ENCODE measurements at regions not wholly inside any gene's neighbourhood (a gene's known extent, or its start where the extent isn't known, plus 50 kb on each side); places are given as distances from the start of the nearest gene placed in this dataset.

DNA sequence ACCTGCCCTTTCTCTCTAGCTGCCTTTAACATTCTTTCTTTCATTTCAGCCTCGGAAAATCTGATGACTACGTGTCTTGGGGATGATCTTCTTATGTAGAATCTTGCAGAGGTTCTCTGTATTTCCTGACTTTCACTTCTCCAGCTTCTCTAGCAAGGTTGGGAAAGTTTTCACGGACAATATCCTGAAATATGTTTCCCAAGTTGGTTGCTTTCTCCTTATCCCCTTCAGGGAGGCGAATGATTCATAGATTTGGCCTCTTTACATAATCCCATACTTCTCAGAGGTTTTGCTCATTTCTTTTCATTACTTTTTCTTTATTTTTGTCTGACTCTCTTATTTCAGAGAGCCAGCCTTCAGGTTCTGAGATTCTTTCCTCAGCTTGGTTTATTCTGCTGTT lies 62.1 kb upstream of the CCDC54 start:
- no peak for DNase-seq

DNA sequence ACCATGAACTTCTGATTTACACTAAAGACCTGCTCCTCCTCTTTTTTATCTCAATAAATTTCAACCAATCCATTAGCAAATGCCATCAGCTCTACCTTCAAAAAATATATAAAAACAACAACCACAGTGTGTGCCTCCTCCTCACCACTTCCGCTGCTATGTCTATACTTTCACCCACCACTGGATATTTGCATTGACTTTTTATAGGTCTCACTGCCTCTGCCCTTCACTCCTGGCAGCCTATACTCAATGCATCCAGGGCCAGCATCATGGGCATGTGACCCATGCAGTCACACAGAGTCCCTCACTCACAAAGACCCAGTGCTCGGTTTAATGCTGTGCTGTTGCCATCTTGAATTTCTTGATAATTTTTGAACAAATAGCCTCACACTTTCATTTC lies 53.5 kb upstream of the CCDC54 start:
- no peak for DNase-seq

DNA sequence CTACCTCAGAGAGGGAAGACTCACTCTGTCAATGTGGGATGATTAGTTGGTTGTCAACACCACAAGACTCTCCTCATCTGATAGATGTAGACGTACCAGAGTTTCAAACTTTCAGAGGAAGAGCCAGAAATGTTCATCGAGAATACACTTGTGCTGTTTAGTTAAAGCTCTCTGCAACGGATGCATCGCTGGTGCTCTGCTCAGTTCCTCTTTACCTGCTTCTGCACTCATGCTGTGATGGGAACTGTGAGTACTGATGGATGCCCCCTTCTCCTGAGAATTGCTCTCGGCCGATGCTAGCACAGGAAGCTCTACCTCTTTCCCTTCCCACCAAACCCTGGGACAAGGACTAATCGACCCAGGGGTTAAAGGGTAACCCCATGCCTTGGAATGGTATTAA lies 51.8 kb upstream of the CCDC54 start:
- DNase-seq = no peak

Measured in hematopoietic multipotent progenitor cell treated with erythropoietin and hydrocortisone succinate and interleukin-3 and kit ligand, for 4 days (in vitro differentiated cells).